Neural cell (in vitro differentiated cells): ENCODE measurements at regions not wholly inside any gene's neighbourhood (a gene's known extent, or its start where the extent isn't known, plus 50 kb on each side); places are given as distances from the start of the nearest gene placed in this dataset.

Experiments
- CTCF ChIP-seq: fragments of 450-650 bp; IDR thresholded peaks from 2 replicates; pipeline ENCODE4 v1.5.1; 2014; ENCODE audit warnings: antibody characterized with exemption, mild to moderate bottlenecking, moderate library complexity; ENCODE audit not compliant: poor library complexity, severe bottlenecking
- EP300 ChIP-seq: fragments of 450-650 bp; conservative IDR thresholded peaks from 2 replicates; pipeline ENCODE4 v1.6.1; 2014; ENCODE audit warnings: antibody characterized with exemption, mild to moderate bottlenecking, moderate library complexity; ENCODE audit not compliant: poor library complexity, severe bottlenecking
- EZH2 ChIP-seq: fragments of 200-600, 300-800 bp; shearing (Covaris generic), sonication (generic); IDR thresholded peaks from 2 replicates; pipeline ENCODE4 v1.6.1; 2014; ENCODE audit warnings: antibody characterized with exemption, low read length, borderline replicate concordance, mild to moderate bottlenecking; ENCODE audit not compliant: insufficient read depth, poor library complexity, severe bottlenecking
- MXI1 ChIP-seq: fragments of 450-650 bp; conservative IDR thresholded peaks from 2 replicates; pipeline ENCODE4 v1.6.1; 2014; ENCODE audit warnings: antibody characterized with exemption, mild to moderate bottlenecking; ENCODE audit not compliant: poor library complexity, severe bottlenecking
- POLR2AphosphoS5 ChIP-seq: IDR thresholded peaks from 2 replicates; pipeline ENCODE4 v1.6.1; 2012
- RAD21 ChIP-seq: fragments of 450-650 bp; conservative IDR thresholded peaks from 2 replicates; pipeline ENCODE4 v1.6.1; 2014; ENCODE audit warnings: antibody characterized with exemption, mild to moderate bottlenecking, moderate library complexity
- REST ChIP-seq: IDR thresholded peaks from 2 replicates; pipeline ENCODE4 v1.6.1; 2012; ENCODE audit warnings: borderline replicate concordance

GRCh38 chr18:76081536-76081935 lies 413.5 kb downstream of the ZNF516 start:
- TF ChIP-seq EP300 (no peak), CTCF (no peak), REST (no peak), EZH2 (no peak), MXI1 (no peak), RAD21 (no peak), POLR2AphosphoS5 (no peak)
